HK-2 (cell line): ENCODE measurements at regions not wholly inside any gene's neighbourhood (a gene's known extent, or its start where the extent isn't known, plus 50 kb on each side); places are given as distances from the start of the nearest gene placed in this dataset.

Experiments used
- DNase-seq: peaks from one replicate; pipeline ENCODE4 v3.0.0-alpha.2; 2018; ENCODE audit not compliant: unreplicated experiment

- DNase-seq: no peak
Observed at GRCh38 chr2:144598906-144599305, 79.0 kb upstream of the ZEB2 start.

- DNase-seq: no peak
Observed at GRCh38 chr2:144597894-144598593, 78.1 kb upstream of the ZEB2 start.

GRCh38 chr2:144597388-144597787 lies 77.5 kb upstream of the ZEB2 start:
- DNase-seq: no peak

GRCh38 chr2:144596073-144596871 lies 76.4 kb upstream of the ZEB2 start:
- peak; percentile 3 for DNase-seq

GRCh38 chr2:144595686-144596072 lies 75.8 kb upstream of the ZEB2 start:
- DNase-seq: no peak

- DNase-seq: no peak
Observed at GRCh38 chr2:144595279-144595678, 75.4 kb upstream of the ZEB2 start.

- DNase-seq: no peak
Observed at GRCh38 chr2:144593803-144594202, 73.9 kb upstream of the ZEB2 start.

- DNase-seq: no peak
Observed at GRCh38 chr2:144592500-144593256, 72.8 kb upstream of the ZEB2 start.

- DNase-seq: no peak
Observed at GRCh38 chr2:144587306-144587705, 67.4 kb upstream of the ZEB2 start.

- no peak for DNase-seq
Observed at GRCh38 chr2:144586476-144586875, 66.6 kb upstream of the ZEB2 start.

- no peak for DNase-seq
Observed at GRCh38 chr2:144583741-144584453, 64.0 kb upstream of the ZEB2 start.

- no peak for DNase-seq
Observed at GRCh38 chr2:144583381-144583729, 63.4 kb upstream of the ZEB2 start.

GRCh38 chr2:144582651-144583380 lies 62.9 kb upstream of the ZEB2 start:
- DNase-seq: no peak

- no peak for DNase-seq
Observed at GRCh38 chr2:144580521-144581161, 60.7 kb upstream of the ZEB2 start.

GRCh38 chr2:144579556-144579955 lies 59.6 kb upstream of the ZEB2 start:
- no peak for DNase-seq

- no peak for DNase-seq
Observed at GRCh38 chr2:144578099-144578498, 58.2 kb upstream of the ZEB2 start.

- no peak for DNase-seq
Observed at GRCh38 chr2:144572977-144573376, 53.1 kb upstream of the ZEB2 start.

GRCh38 chr2:144571770-144572169 lies 51.9 kb upstream of the ZEB2 start:
- no peak for DNase-seq

- DNase-seq: no peak
Observed at GRCh38 chr2:144570566-144570965, 50.6 kb upstream of the ZEB2 start.
